Fibroblast of lung (primary cell): ENCODE measurements at regions not wholly inside any gene's neighbourhood (a gene's known extent, or its start where the extent isn't known, plus 50 kb on each side); places are given as distances from the start of the nearest gene placed in this dataset.

Experiments used
- DNase-seq, 2 donors: peaks; one replicate each; pipeline versions ENCODE4 v3.0.0 to v3.0.0-alpha.2; 2010; ENCODE audit warnings: low read depth in 2 of 2
- H2AFZ ChIP-seq: 2 replicates; pipeline ENCODE4 v1.5.1; 2012; ENCODE audit warnings: low read length, control low read depth, inconsistent platforms
- H3K27ac ChIP-seq: 2 replicates; pipeline ENCODE4 v1.5.1; 2011; ENCODE audit warnings: low read length, control low read depth; ENCODE audit not compliant: insufficient read depth
- H3K27me3 ChIP-seq: 2 replicates; pipeline ENCODE4 v1.5.1; 2011; ENCODE audit warnings: mild to moderate bottlenecking, low read length; ENCODE audit not compliant: control insufficient read depth, insufficient read depth
- H3K36me3 ChIP-seq: 2 replicates; pipeline ENCODE4 v1.5.1; 2011; ENCODE audit warnings: low read length; ENCODE audit not compliant: control insufficient read depth, insufficient read depth
- H3K4me1 ChIP-seq: 2 replicates; pipeline ENCODE4 v1.5.1; 2011; ENCODE audit warnings: low read length; ENCODE audit not compliant: control insufficient read depth, insufficient read depth; ENCODE audit errors: extremely low read depth
- H3K4me2 ChIP-seq: 2 replicates; pipeline ENCODE4 v1.5.1; 2011; ENCODE audit warnings: low read length, control low read depth; ENCODE audit not compliant: insufficient read depth; ENCODE audit errors: extremely low read depth
- H3K4me3 ChIP-seq, 4 experiments: fragments of 200-600 bp in 1 of 4; sonication (generic) in 1 of 4; replicated peaks in 1 of 4; 2 replicates each; pipeline ENCODE4 v1.5.1; 2011 to 2016; ENCODE audit warnings: low read length in 4 of 4, low read depth in 3 of 4, mild to moderate bottlenecking in 3 of 4, control low read depth in 2 of 4, inconsistent platforms in 1 of 4, mixed read lengths in 1 of 4; ENCODE audit not compliant: insufficient read depth in 1 of 4; ENCODE audit errors: control extremely low read depth in 1 of 4
- H3K79me2 ChIP-seq: 2 replicates; pipeline ENCODE4 v1.5.1; 2012; ENCODE audit warnings: mild to moderate bottlenecking, low read length, inconsistent platforms; ENCODE audit not compliant: control insufficient read depth, insufficient read depth
- H3K9ac ChIP-seq: 2 replicates; pipeline ENCODE4 v1.5.1; 2011; ENCODE audit warnings: mild to moderate bottlenecking, low read length, control low read depth; ENCODE audit not compliant: insufficient read depth
- H3K9me3 ChIP-seq: 2 replicates; pipeline ENCODE4 v1.5.1; 2012; ENCODE audit warnings: low read depth, low read length; ENCODE audit not compliant: control insufficient read depth, insufficient read depth
- H4K20me1 ChIP-seq: 2 replicates; pipeline ENCODE4 v1.5.1; 2011; ENCODE audit warnings: low read length; ENCODE audit not compliant: control insufficient read depth, insufficient read depth; ENCODE audit errors: extremely low read depth
- EZH2 ChIP-seq: IDR thresholded peaks from 2 replicates; pipeline ENCODE4 v1.5.1; 2012; ENCODE audit warnings: low read length, control low read depth, mild to moderate bottlenecking; ENCODE audit errors: missing control alignments
- TF ChIP-seq, protein P1 (sequence below), 2 donors: IDR thresholded peaks in 1 of 2; conservative IDR thresholded peaks in 1 of 2; 1 replicate in 1 of 2; 2 replicates in 1 of 2; pipeline ENCODE4 v1.5.1; 2011 to 2012; ENCODE audit warnings: low read length in 2 of 2, control low read depth in 1 of 2, inconsistent platforms in 1 of 2, low read depth in 1 of 2, mild to moderate bottlenecking in 1 of 2

GRCh38 chr1:164443166-164443565 is 115.8 kb upstream of the PBX1 start:
- H3K79me2 ChIP-seq: no peaks in the 10 kb centered on the region
- no peaks in the 10 kb centered on the region for H3K36me3 ChIP-seq
- H3K4me1 ChIP-seq: no peaks in the 10 kb centered on the region
- H3K4me2 ChIP-seq: no peak overlapping the region
- H2AFZ ChIP-seq: no peak overlapping the region
- TF ChIP-seq EZH2: no peak
- TF ChIP-seq, protein P1, sequence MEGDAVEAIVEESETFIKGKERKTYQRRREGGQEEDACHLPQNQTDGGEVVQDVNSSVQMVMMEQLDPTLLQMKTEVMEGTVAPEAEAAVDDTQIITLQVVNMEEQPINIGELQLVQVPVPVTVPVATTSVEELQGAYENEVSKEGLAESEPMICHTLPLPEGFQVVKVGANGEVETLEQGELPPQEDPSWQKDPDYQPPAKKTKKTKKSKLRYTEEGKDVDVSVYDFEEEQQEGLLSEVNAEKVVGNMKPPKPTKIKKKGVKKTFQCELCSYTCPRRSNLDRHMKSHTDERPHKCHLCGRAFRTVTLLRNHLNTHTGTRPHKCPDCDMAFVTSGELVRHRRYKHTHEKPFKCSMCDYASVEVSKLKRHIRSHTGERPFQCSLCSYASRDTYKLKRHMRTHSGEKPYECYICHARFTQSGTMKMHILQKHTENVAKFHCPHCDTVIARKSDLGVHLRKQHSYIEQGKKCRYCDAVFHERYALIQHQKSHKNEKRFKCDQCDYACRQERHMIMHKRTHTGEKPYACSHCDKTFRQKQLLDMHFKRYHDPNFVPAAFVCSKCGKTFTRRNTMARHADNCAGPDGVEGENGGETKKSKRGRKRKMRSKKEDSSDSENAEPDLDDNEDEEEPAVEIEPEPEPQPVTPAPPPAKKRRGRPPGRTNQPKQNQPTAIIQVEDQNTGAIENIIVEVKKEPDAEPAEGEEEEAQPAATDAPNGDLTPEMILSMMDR (conservative IDR thresholded peaks at IDR 0.05 in 1 of 2, IDR thresholded peaks at IDR 0.05 in 1 of 2; ENCODE audit: low read depth in 1 of 2, low read length in 2 of 2): no peak
- DNase-seq: peak in 1 of 2 donors; percentile 36
- no peaks in the 10 kb centered on the region for H4K20me1 ChIP-seq
- H3K27me3 ChIP-seq: no peaks in the 10 kb centered on the region
- H3K9me3 ChIP-seq: no peaks in the 10 kb centered on the region
- H3K9ac ChIP-seq: no peak overlapping the region
- H3K27ac ChIP-seq: no peak overlapping the region
- no peak overlapping the region for H3K4me3 ChIP-seq

- no peak overlapping the region for H2AFZ ChIP-seq
- TF ChIP-seq EZH2: no peak
- TF ChIP-seq, protein P1 (conservative IDR thresholded peaks at IDR 0.05 in 1 of 2, IDR thresholded peaks at IDR 0.05 in 1 of 2; ENCODE audit: low read depth in 1 of 2, low read length in 2 of 2): no peak
- DNase-seq: no peak
- H3K36me3 ChIP-seq: no peaks in the 10 kb centered on the region
- H3K9ac ChIP-seq: no peak overlapping the region
- H3K27ac ChIP-seq: no peak overlapping the region
- no peak overlapping the region for H3K4me3 ChIP-seq
- no peaks in the 10 kb centered on the region for H4K20me1 ChIP-seq
- no peaks in the 10 kb centered on the region for H3K4me1 ChIP-seq
- no peak overlapping the region for H3K4me2 ChIP-seq
- H3K79me2 ChIP-seq: no peaks in the 10 kb centered on the region
- H3K9me3 ChIP-seq: no peaks in the 10 kb centered on the region
- no peaks in the 10 kb centered on the region for H3K27me3 ChIP-seq
Observed at GRCh38 chr1:164443836-164444235, 115.1 kb upstream of the PBX1 start.

DNA sequence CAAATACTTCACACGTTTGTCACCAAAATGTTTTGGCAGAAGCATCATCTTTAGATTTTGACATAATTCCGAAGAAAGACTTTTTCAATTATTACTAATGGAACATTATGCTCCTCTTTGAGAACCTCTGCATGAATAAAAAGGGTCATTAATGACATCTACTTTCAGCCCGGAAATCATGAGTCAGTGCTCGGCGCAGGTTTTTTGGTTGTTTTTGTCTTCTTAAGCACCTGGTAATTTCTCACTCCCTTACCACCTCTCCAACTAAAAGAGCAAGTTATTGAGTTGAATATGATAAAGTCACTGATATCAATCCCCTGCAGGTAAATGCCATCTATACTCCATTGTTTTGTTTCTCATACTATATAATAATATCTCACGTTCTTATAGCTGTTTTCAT is 113.0 kb upstream of the PBX1 start:
- Histone ChIP-seq H4K20me1 (no peaks in the 10 kb centered on the region), H3K4me3 (no peak overlapping the region), H3K27ac (no peak overlapping the region), H3K4me2 (no peak overlapping the region), H2AFZ (no peak overlapping the region), H3K4me1 (no peaks in the 10 kb centered on the region), H3K9me3 (no peaks in the 10 kb centered on the region), H3K27me3 (no peaks in the 10 kb centered on the region), H3K79me2 (no peaks in the 10 kb centered on the region), H3K36me3 (no peaks in the 10 kb centered on the region), H3K9ac (no peak overlapping the region)
- no peak for DNase-seq
- TF ChIP-seq, protein P1 (conservative IDR thresholded peaks at IDR 0.05 in 1 of 2, IDR thresholded peaks at IDR 0.05 in 1 of 2; ENCODE audit: low read depth in 1 of 2, low read length in 2 of 2): no peak
- no peak for TF ChIP-seq EZH2
